ENCODE measurements at regions not wholly inside any gene's neighbourhood (a gene's known extent, or its start where the extent isn't known, plus 50 kb on each side); places are given as distances from the start of the nearest gene placed in this dataset.

- DNase-seq (ENCODE audit: low read depth) (no peak), FAIRE-seq (no peak)
- Histone ChIP-seq H3K27ac (ENCODE audit: low read depth, low read length) (no peak overlapping the region), H4K20me1 (ENCODE audit: insufficient read depth, low read length) (no peaks in the 10 kb centered on the region), H2AFZ (ENCODE audit: low read depth, low read length) (no peak overlapping the region), H3K36me3 (ENCODE audit: insufficient read depth, low read length) (no peaks in the 10 kb centered on the region), H3K4me1 (ENCODE audit: insufficient read depth, low read length) (no peaks in the 10 kb centered on the region), H3K27me3 (ENCODE audit: insufficient read depth, low read length) (no peaks in the 10 kb centered on the region), H3K9me3 (ENCODE audit: insufficient read depth, low read depth, low read length) (no peaks in the 10 kb centered on the region), H3K79me2 (ENCODE audit: insufficient read depth, low read length) (no peaks in the 10 kb centered on the region), H3K9ac (ENCODE audit: low read length) (no peak overlapping the region), H3K4me2 (ENCODE audit: low read length) (no peak overlapping the region), H3K4me3 (ENCODE audit: insufficient read depth, low read depth, low read length) (no peak overlapping the region)
- Mint-ChIP-seq H3K9me3 (ENCODE audit: unreplicated experiment) (no peaks in the 10 kb centered on the region), H3K4me3 (ENCODE audit: unreplicated experiment) (no peak overlapping the region), H3K4me1 (ENCODE audit: low read depth, unreplicated experiment) (peaks cover 16% of the 10 kb centered on the region), H3K36me3 (ENCODE audit: low read depth, unreplicated experiment) (no peaks in the 10 kb centered on the region), H3K27ac (ENCODE audit: unreplicated experiment) (no peak overlapping the region), H3K27me3 (ENCODE audit: low read depth, unreplicated experiment) (no peaks in the 10 kb centered on the region)
- TF ChIP-seq CTCF (IDR thresholded peaks at IDR 0.05; ENCODE audit: insufficient read depth, low read depth, low read length) (no peak), EZH2 (IDR thresholded peaks at IDR 0.05; ENCODE audit: insufficient read depth, low read length) (no peak)
Observed at GRCh38 chr12:89884416-89884898, 175.8 kb upstream of the ATP2B1 start.

GRCh38 chr12:89883630-89884389 is 175.2 kb upstream of the ATP2B1 start:
- no peak for FAIRE-seq
- no peak for TF ChIP-seq EZH2 (IDR thresholded peaks at IDR 0.05; ENCODE audit: insufficient read depth, low read length)
- TF ChIP-seq CTCF (IDR thresholded peaks at IDR 0.05; ENCODE audit: insufficient read depth, low read depth, low read length) = no peak
- Histone ChIP-seq H3K36me3 (ENCODE audit: insufficient read depth, low read length) (no peaks in the 10 kb centered on the region), H2AFZ (ENCODE audit: low read depth, low read length) (no peak overlapping the region), H3K4me3 (ENCODE audit: insufficient read depth, low read depth, low read length) (no peak overlapping the region), H3K4me1 (ENCODE audit: insufficient read depth, low read length) (no peaks in the 10 kb centered on the region), H3K9me3 (ENCODE audit: insufficient read depth, low read depth, low read length) (no peaks in the 10 kb centered on the region), H3K79me2 (ENCODE audit: insufficient read depth, low read length) (no peaks in the 10 kb centered on the region), H3K27me3 (ENCODE audit: insufficient read depth, low read length) (no peaks in the 10 kb centered on the region), H4K20me1 (ENCODE audit: insufficient read depth, low read length) (no peaks in the 10 kb centered on the region), H3K4me2 (ENCODE audit: low read length) (no peak overlapping the region), H3K9ac (ENCODE audit: low read length) (no peak overlapping the region), H3K27ac (ENCODE audit: low read depth, low read length) (no peak overlapping the region)
- no peaks in the 10 kb centered on the region for H3K9me3 Mint-ChIP-seq (ENCODE audit: unreplicated experiment)
- no peak overlapping the region for H3K4me3 Mint-ChIP-seq (ENCODE audit: unreplicated experiment)
- no peak overlapping the region for H3K27ac Mint-ChIP-seq (ENCODE audit: unreplicated experiment)
- peaks cover 15% of the 10 kb centered on the region for H3K4me1 Mint-ChIP-seq (ENCODE audit: low read depth, unreplicated experiment)
- H3K36me3 Mint-ChIP-seq (ENCODE audit: low read depth, unreplicated experiment) = no peaks in the 10 kb centered on the region
- H3K27me3 Mint-ChIP-seq (ENCODE audit: low read depth, unreplicated experiment) = no peaks in the 10 kb centered on the region
- DNase-seq (ENCODE audit: low read depth) = peak; percentile 54

GRCh38 chr12:89882792-89883191 is 174.2 kb upstream of the ATP2B1 start:
- H3K4me3 Mint-ChIP-seq (ENCODE audit: unreplicated experiment) = no peak overlapping the region
- Histone ChIP-seq H2AFZ (ENCODE audit: low read depth, low read length) (no peak overlapping the region), H3K4me3 (ENCODE audit: insufficient read depth, low read depth, low read length) (no peak overlapping the region), H3K4me1 (ENCODE audit: insufficient read depth, low read length) (no peaks in the 10 kb centered on the region), H3K27ac (ENCODE audit: low read depth, low read length) (no peak overlapping the region), H4K20me1 (ENCODE audit: insufficient read depth, low read length) (no peaks in the 10 kb centered on the region), H3K4me2 (ENCODE audit: low read length) (no peak overlapping the region), H3K79me2 (ENCODE audit: insufficient read depth, low read length) (no peaks in the 10 kb centered on the region), H3K36me3 (ENCODE audit: insufficient read depth, low read length) (no peaks in the 10 kb centered on the region), H3K27me3 (ENCODE audit: insufficient read depth, low read length) (no peaks in the 10 kb centered on the region), H3K9ac (ENCODE audit: low read length) (no peak overlapping the region), H3K9me3 (ENCODE audit: insufficient read depth, low read depth, low read length) (no peaks in the 10 kb centered on the region)
- H3K27me3 Mint-ChIP-seq (ENCODE audit: low read depth, unreplicated experiment) = no peaks in the 10 kb centered on the region
- TF ChIP-seq EZH2 (IDR thresholded peaks at IDR 0.05; ENCODE audit: insufficient read depth, low read length) (no peak), CTCF (IDR thresholded peaks at IDR 0.05; ENCODE audit: insufficient read depth, low read depth, low read length) (no peak)
- H3K27ac Mint-ChIP-seq (ENCODE audit: unreplicated experiment) = no peak overlapping the region
- H3K36me3 Mint-ChIP-seq (ENCODE audit: low read depth, unreplicated experiment) = no peaks in the 10 kb centered on the region
- H3K9me3 Mint-ChIP-seq (ENCODE audit: unreplicated experiment) = no peaks in the 10 kb centered on the region
- H3K4me1 Mint-ChIP-seq (ENCODE audit: low read depth, unreplicated experiment) = peaks cover 14% of the 10 kb centered on the region
- DNase-seq (ENCODE audit: low read depth) (no peak), FAIRE-seq (peak; percentile 34)
